Smooth muscle cell (in vitro differentiated cells): ENCODE measurements at regions not wholly inside any gene's neighbourhood (a gene's known extent, or its start where the extent isn't known, plus 50 kb on each side); places are given as distances from the start of the nearest gene placed in this dataset.

Experiments used
- DNase-seq: peaks from one replicate; lab custom pipeline; 2025; ENCODE audit not compliant: unreplicated experiment; lab: John Stamatoyannopoulos, UW
- H2AFZ ChIP-seq: fragments of 200-600 bp; sonication (generic); 2 replicates; pipeline ENCODE4 v1.6.0; 2016; ENCODE audit warnings: antibody characterized with exemption, low read depth, mild to moderate bottlenecking
- H3F3A ChIP-seq: fragments of 200-600 bp; sonication (generic); 2 replicates; pipeline ENCODE4 v1.6.0; 2017; ENCODE audit warnings: antibody characterized with exemption, low read depth
- H3K27ac ChIP-seq: fragments of 200-600 bp; sonication (generic); 2 replicates; pipeline ENCODE4 v1.5.1; 2016; ENCODE audit warnings: low read depth, mild to moderate bottlenecking
- H3K27me3 ChIP-seq: fragments of 200-600 bp; sonication (generic); 2 replicates; pipeline ENCODE4 v1.6.1; 2016; ENCODE audit warnings: low read depth, mild to moderate bottlenecking
- H3K36me3 ChIP-seq: fragments of 200-600 bp; sonication (generic); 2 replicates; pipeline ENCODE4 v1.5.1; 2016; ENCODE audit warnings: low read depth
- H3K4me1 ChIP-seq: fragments of 200-600 bp; sonication (generic); 2 replicates; pipeline ENCODE4 v1.5.1; 2016; ENCODE audit warnings: low read depth
- H3K4me2 ChIP-seq: fragments of 200-600 bp; sonication (generic); 2 replicates; pipeline ENCODE4 v1.6.0; 2016; ENCODE audit warnings: mild to moderate bottlenecking
- H3K4me3 ChIP-seq: fragments of 200-600 bp; sonication (generic); 2 replicates; pipeline ENCODE4 v1.5.1; 2016; ENCODE audit warnings: mild to moderate bottlenecking
- H3K79me2 ChIP-seq: fragments of 200-600 bp; sonication (generic); 2 replicates; pipeline ENCODE4 v1.6.0; 2016; ENCODE audit warnings: low read depth, mild to moderate bottlenecking
- H3K9ac ChIP-seq: fragments of 200-600 bp; sonication (generic); 2 replicates; pipeline ENCODE4 v1.6.0; 2016; ENCODE audit warnings: low read depth
- H3K9me3 ChIP-seq: fragments of 200-600 bp; sonication (generic); replicated peaks from 2 replicates; pipeline ENCODE4 v1.5.1; 2016; ENCODE audit warnings: low read depth
- H4K20me1 ChIP-seq: fragments of 200-600 bp; sonication (generic); 2 replicates; pipeline ENCODE4 v1.6.0; 2016; ENCODE audit warnings: low read depth
- WGBS: methylation state at CpG from one replicate; pipeline ENCODE4 v1.1.7; 2016; ENCODE audit warnings: low lambda C conversion rate; 5-methylcytosine and 5-hydroxymethylcytosine counted together
- TF ChIP-seq, protein P1 (sequence below): fragments of 200-600 bp; sonication (generic); IDR thresholded peaks from 2 replicates; pipeline ENCODE4 v1.5.1; 2017; ENCODE audit warnings: borderline replicate concordance, mild to moderate bottlenecking, antibody characterized with exemption; ENCODE audit not compliant: insufficient read depth, poor library complexity, severe bottlenecking

DNA sequence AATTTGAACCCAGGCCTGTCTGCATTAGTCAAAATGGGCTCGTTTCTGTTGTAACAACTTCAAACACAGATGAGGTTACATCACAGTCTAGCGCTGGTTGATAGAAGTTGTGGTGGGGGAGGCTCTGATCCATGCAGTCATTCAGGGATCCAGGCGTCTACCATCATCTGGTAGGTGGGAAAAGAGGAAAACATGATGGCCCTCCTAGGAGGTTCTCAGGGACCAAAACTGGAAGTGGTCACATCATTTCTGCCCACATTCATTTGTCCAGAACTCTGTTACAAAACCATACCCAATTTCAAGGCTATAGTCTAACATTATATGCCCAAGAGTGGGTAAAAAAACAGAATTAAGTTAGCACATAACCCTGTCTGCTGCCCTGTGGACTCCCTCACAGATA lies 135.1 kb downstream of the PHETA1 start:
- H3F3A ChIP-seq = no peaks in the 10 kb centered on the region
- WGBS = 77% methylated on average over 3 of the region's 3 CpGs

DNA sequence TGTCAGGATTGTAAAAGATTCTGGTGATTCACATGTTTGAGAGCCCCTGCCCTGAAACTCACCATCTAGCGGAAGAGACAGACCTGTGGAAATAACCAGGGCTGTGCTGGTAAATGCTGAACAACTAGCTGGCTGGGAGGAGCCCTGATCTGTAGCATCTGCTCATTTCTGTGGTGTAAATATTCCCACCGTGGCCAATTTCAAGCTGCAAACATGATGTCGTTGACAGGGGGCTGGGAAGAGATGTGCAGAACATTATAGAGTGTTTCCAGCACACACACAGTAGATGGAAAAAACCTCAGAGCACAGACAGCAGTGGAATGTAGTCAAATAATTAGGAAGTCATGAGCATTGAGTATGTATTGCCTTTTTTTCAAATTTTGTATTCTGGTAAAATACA lies 138.2 kb downstream of the PHETA1 start:
- Histone ChIP-seq H3K36me3 (no peaks in the 10 kb centered on the region), H3K79me2 (no peaks in the 10 kb centered on the region), H3K27ac (no peak overlapping the region), H3K9ac (no peak overlapping the region), H3K4me1 (no peaks in the 10 kb centered on the region), H3F3A (no peaks in the 10 kb centered on the region), H3K9me3 (no peaks in the 10 kb centered on the region), H2AFZ (no peak overlapping the region), H3K4me3 (no peak overlapping the region), H3K4me2 (no peak overlapping the region), H4K20me1 (no peaks in the 10 kb centered on the region), H3K27me3 (no peaks in the 10 kb centered on the region)
- TF ChIP-seq, protein P1, sequence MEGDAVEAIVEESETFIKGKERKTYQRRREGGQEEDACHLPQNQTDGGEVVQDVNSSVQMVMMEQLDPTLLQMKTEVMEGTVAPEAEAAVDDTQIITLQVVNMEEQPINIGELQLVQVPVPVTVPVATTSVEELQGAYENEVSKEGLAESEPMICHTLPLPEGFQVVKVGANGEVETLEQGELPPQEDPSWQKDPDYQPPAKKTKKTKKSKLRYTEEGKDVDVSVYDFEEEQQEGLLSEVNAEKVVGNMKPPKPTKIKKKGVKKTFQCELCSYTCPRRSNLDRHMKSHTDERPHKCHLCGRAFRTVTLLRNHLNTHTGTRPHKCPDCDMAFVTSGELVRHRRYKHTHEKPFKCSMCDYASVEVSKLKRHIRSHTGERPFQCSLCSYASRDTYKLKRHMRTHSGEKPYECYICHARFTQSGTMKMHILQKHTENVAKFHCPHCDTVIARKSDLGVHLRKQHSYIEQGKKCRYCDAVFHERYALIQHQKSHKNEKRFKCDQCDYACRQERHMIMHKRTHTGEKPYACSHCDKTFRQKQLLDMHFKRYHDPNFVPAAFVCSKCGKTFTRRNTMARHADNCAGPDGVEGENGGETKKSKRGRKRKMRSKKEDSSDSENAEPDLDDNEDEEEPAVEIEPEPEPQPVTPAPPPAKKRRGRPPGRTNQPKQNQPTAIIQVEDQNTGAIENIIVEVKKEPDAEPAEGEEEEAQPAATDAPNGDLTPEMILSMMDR = no peak
- WGBS = 84% methylated on average over 3 of the region's 3 CpGs
- no peak for DNase-seq

More for the DNA sequence above, 135.1 kb downstream of the PHETA1 start:
- Histone ChIP-seq H4K20me1 (no peaks in the 10 kb centered on the region), H3K4me1 (no peaks in the 10 kb centered on the region), H3K36me3 (no peaks in the 10 kb centered on the region), H2AFZ (no peak overlapping the region), H3K79me2 (no peaks in the 10 kb centered on the region), H3K27ac (no peak overlapping the region), H3K4me3 (no peak overlapping the region), H3K27me3 (no peaks in the 10 kb centered on the region), H3K9me3 (no peaks in the 10 kb centered on the region), H3K4me2 (no peak overlapping the region), H3K9ac (no peak overlapping the region)
- TF ChIP-seq, protein P1 = no peak
- DNase-seq = no peak

DNA sequence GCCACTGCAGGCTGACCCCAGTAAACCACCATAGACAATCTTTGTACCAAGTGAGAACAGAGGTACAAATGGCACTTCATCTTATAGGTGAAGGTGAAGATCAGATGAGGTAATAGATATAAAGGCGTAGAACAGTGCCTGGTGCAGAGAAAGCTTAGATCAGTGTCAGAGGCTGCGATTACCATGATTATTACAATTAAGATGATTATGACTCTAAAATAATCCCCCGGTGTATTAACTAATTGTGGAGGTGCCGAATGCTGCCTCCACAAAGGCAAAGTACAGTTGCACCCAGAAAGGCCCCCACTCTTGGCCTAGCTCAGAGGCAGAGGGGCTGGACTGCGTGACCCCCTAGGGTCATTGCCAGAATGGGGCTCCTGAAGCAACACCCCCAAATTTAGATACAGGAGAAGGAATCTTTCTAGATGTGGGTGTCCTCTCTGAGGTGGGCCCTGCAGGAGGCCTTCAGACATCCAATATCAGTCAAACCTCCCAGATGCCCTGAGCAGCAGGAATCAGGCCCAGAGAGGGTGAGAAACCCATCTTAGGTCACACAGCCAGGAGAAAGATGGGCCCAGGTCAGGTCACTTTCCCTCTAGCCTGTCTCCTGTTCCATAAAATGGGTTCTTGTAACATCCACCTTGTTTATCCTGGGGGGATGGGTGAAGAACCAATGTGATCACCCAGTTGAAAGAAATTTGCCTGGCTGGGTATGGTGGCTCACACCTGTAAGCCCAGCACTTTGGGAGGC lies 139.8 kb downstream of the PHETA1 start:
- Histone ChIP-seq H3K4me2 (no peak overlapping the region), H3K9me3 (no peaks in the 10 kb centered on the region), H3K27ac (no peak overlapping the region), H3K4me1 (no peaks in the 10 kb centered on the region), H2AFZ (no peak overlapping the region), H3K9ac (no peak overlapping the region), H3K27me3 (no peaks in the 10 kb centered on the region), H4K20me1 (no peaks in the 10 kb centered on the region), H3K4me3 (no peak overlapping the region), H3K36me3 (no peaks in the 10 kb centered on the region), H3F3A (no peaks in the 10 kb centered on the region), H3K79me2 (no peaks in the 10 kb centered on the region)
- TF ChIP-seq, protein P1 = no peak
- 95% methylated on average over 5 of the region's 5 CpGs for WGBS
- DNase-seq = no peak
